ENCODE measurements at regions not wholly inside any gene's neighbourhood (a gene's known extent, or its start where the extent isn't known, plus 50 kb on each side); places are given as distances from the start of the nearest gene placed in this dataset.

GRCh38 chr11:20248121-20248772 lies 88.0 kb upstream of the DBX1 start:
- no peaks in the 10 kb centered on the region for H3K9me3 ChIP-seq (ENCODE audit: control insufficient read depth, insufficient read depth, low read length)
- no peaks in the 10 kb centered on the region for H3K4me1 ChIP-seq (ENCODE audit: control insufficient read depth, insufficient read depth, low read length)
- ATAC-seq (no peak), DNase-seq (no peak)
- intact Hi-C loops (cut with micrococcal nuclease), result no loop called here
- Mint-ChIP-seq H3K4me3 (no peak overlapping the region), H3K9me3 (no peaks in the 10 kb centered on the region), H3K4me1 (no peaks in the 10 kb centered on the region), H3K27me3 (ENCODE audit: low read depth in 2 of 2) (peaks cover 10 to 28% of the 10 kb centered on the region in 2 donors), H3K27ac (no peak overlapping the region), H3K36me3 (no peaks in the 10 kb centered on the region)
- H3K27ac ChIP-seq (ENCODE audit: low read length), result no peak overlapping the region
- TF ChIP-seq CTCF (IDR thresholded peaks at IDR 0.05), result no peak
- H3K4me3 ChIP-seq (ENCODE audit: low read length), result no peak overlapping the region
- H3K36me3 ChIP-seq (ENCODE audit: control insufficient read depth, insufficient read depth, low read length), result no peaks in the 10 kb centered on the region
- WGBS (ENCODE audit: insufficient coverage), result 71% methylated on average over 6 of the region's 6 CpGs
- H3K27me3 ChIP-seq (ENCODE audit: control insufficient read depth, insufficient read depth, low read length), result no peaks in the 10 kb centered on the region

GRCh38 chr11:20247591-20248007 lies 87.3 kb upstream of the DBX1 start:
- DNase-seq, result no peak
- no peaks in the 10 kb centered on the region for H3K27me3 ChIP-seq (ENCODE audit: control insufficient read depth, insufficient read depth, low read length)
- WGBS (ENCODE audit: insufficient coverage), result 88% methylated on average over 8 of the region's 9 CpGs
- intact Hi-C loops (cut with micrococcal nuclease), result no loop called here
- no peak for TF ChIP-seq CTCF (IDR thresholded peaks at IDR 0.05)
- no peaks in the 10 kb centered on the region for H3K9me3 Mint-ChIP-seq
- H3K27ac Mint-ChIP-seq, result no peak overlapping the region
- no peaks in the 10 kb centered on the region for H3K4me1 ChIP-seq (ENCODE audit: control insufficient read depth, insufficient read depth, low read length)
- ATAC-seq, result no peak
- no peaks in the 10 kb centered on the region for H3K9me3 ChIP-seq (ENCODE audit: control insufficient read depth, insufficient read depth, low read length)
- no peaks in the 10 kb centered on the region for H3K4me1 Mint-ChIP-seq
- H3K27ac ChIP-seq (ENCODE audit: low read length), result no peak overlapping the region
- no peak overlapping the region for H3K4me3 ChIP-seq (ENCODE audit: low read length)
- no peak overlapping the region for H3K4me3 Mint-ChIP-seq
- H3K36me3 ChIP-seq (ENCODE audit: control insufficient read depth, insufficient read depth, low read length), result no peaks in the 10 kb centered on the region
- H3K27me3 Mint-ChIP-seq (ENCODE audit: low read depth in 2 of 2), result peaks cover 10 to 28% of the 10 kb centered on the region in 2 donors
- no peaks in the 10 kb centered on the region for H3K36me3 Mint-ChIP-seq

GRCh38 chr11:20243974-20244373 lies 83.7 kb upstream of the DBX1 start:
- no peak overlapping the region for H3K27ac Mint-ChIP-seq
- no peak for DNase-seq
- Histone ChIP-seq H3K27ac (ENCODE audit: low read length) (no peak overlapping the region), H3K4me3 (ENCODE audit: low read length) (no peak overlapping the region), H3K4me1 (ENCODE audit: control insufficient read depth, insufficient read depth, low read length) (no peaks in the 10 kb centered on the region), H3K27me3 (ENCODE audit: control insufficient read depth, insufficient read depth, low read length) (no peaks in the 10 kb centered on the region), H3K36me3 (ENCODE audit: control insufficient read depth, insufficient read depth, low read length) (no peaks in the 10 kb centered on the region), H3K9me3 (ENCODE audit: control insufficient read depth, insufficient read depth, low read length) (no peaks in the 10 kb centered on the region)
- H3K4me3 Mint-ChIP-seq, result no peak overlapping the region
- H3K4me1 Mint-ChIP-seq, result no peaks in the 10 kb centered on the region
- TF ChIP-seq CTCF (IDR thresholded peaks at IDR 0.05), result no peak
- peaks cover 0 to 7% of the 10 kb centered on the region in 2 donors for H3K9me3 Mint-ChIP-seq
- intact Hi-C loops (cut with micrococcal nuclease), result no loop called here
- 90% methylated on average over 3 of the region's 3 CpGs for WGBS (ENCODE audit: insufficient coverage)
- ATAC-seq, result no peak
- H3K36me3 Mint-ChIP-seq, result no peaks in the 10 kb centered on the region
- H3K27me3 Mint-ChIP-seq (ENCODE audit: low read depth in 2 of 2), result peaks cover 13 to 18% of the 10 kb centered on the region in 2 donors

GRCh38 chr11:20238712-20239111 lies 78.4 kb upstream of the DBX1 start:
- no peak for ATAC-seq
- peaks cover 8% of the 10 kb centered on the region for H3K36me3 Mint-ChIP-seq
- Histone ChIP-seq H3K36me3 (ENCODE audit: control insufficient read depth, insufficient read depth, low read length) (no peaks in the 10 kb centered on the region), H3K4me1 (ENCODE audit: control insufficient read depth, insufficient read depth, low read length) (no peaks in the 10 kb centered on the region), H3K9me3 (ENCODE audit: control insufficient read depth, insufficient read depth, low read length) (no peaks in the 10 kb centered on the region), H3K27ac (ENCODE audit: low read length) (no peak overlapping the region), H3K4me3 (ENCODE audit: low read length) (no peak overlapping the region), H3K27me3 (ENCODE audit: control insufficient read depth, insufficient read depth, low read length) (no peaks in the 10 kb centered on the region)
- H3K9me3 Mint-ChIP-seq, result peaks cover 6 to 10% of the 10 kb centered on the region in 2 donors
- no peak overlapping the region for H3K4me3 Mint-ChIP-seq
- no peak overlapping the region for H3K27ac Mint-ChIP-seq
- H3K4me1 Mint-ChIP-seq, result no peaks in the 10 kb centered on the region
- WGBS (ENCODE audit: insufficient coverage), result 67% methylated on average over 2 of the region's 2 CpGs
- peaks cover 7 to 8% of the 10 kb centered on the region in 2 donors for H3K27me3 Mint-ChIP-seq (ENCODE audit: low read depth in 2 of 2)
- intact Hi-C loops (cut with micrococcal nuclease), result no loop called here
- TF ChIP-seq CTCF (IDR thresholded peaks at IDR 0.05), result no peak
- no peak for DNase-seq
